ENCODE measurements at regions not wholly inside any gene's neighbourhood (a gene's known extent, or its start where the extent isn't known, plus 50 kb on each side); places are given as distances from the start of the nearest gene placed in this dataset.

DNA sequence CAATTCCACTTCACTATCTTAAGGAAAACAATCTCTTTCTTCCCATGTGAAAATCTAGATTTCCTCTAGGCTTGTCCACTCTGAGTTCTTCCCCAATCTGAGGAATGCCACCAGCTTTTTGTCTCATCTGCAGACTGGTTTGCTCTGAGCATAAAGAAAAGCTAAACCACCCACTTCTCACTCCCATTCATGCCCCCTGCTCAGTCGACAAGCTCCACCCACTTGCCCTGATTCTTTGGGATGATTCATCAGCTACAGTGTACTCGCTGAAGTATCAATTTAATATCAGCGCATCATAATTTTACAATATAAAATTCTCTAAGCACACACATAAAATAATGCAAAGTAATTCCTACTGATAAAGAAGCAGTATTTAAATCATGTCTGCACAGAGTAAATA, 209.1 kb downstream of the GRIN2B start:
- no peaks in the 10 kb centered on the region for H3K4me1 ChIP-seq (ENCODE audit: low read depth, poor library complexity, severe bottlenecking)
- no peaks in the 10 kb centered on the region for H3K27me3 ChIP-seq (ENCODE audit: insufficient read depth, low read depth)
- H3K27ac ChIP-seq = no peak overlapping the region
- no peak overlapping the region for H3K4me3 ChIP-seq (IDR thresholded peaks at IDR 0.05; ENCODE audit: insufficient read depth, low read depth, low read length)
- H3K36me3 ChIP-seq (ENCODE audit: insufficient read depth) = no peaks in the 10 kb centered on the region
- no peak overlapping the region for H3K9ac ChIP-seq
- TF ChIP-seq CTCF (conservative IDR thresholded peaks at IDR 0.05; ENCODE audit: low read depth, low read length) = no peak
- no peaks in the 10 kb centered on the region for H3K79me2 ChIP-seq (ENCODE audit: insufficient read depth, low read depth)
- no peaks in the 10 kb centered on the region for H4K20me1 ChIP-seq (ENCODE audit: insufficient read depth)
- H2AFZ ChIP-seq (ENCODE audit: low read depth) = no peak overlapping the region
- H3K4me2 ChIP-seq = no peak overlapping the region

DNA sequence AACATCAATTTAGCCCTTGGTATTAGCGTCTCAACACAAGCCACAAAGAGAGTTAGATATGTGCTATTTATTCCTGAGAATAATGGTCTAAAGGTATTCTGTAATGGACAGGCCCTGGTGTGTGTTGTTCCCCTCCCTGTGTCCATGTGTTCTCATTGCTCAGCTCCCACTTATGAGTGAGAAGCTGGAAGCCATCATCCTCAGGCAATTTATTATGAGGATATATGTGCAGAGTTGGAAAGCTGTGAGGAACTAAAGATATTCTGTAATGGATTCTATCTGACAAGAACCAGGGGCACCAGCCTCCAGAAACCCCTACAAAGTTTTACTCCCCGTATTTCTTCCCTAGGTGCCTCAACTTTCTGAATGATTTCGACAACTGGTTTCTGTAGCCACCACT, 210.8 kb downstream of the GRIN2B start:
- no peak overlapping the region for H3K4me2 ChIP-seq
- H3K9ac ChIP-seq = no peak overlapping the region
- no peak for TF ChIP-seq CTCF (conservative IDR thresholded peaks at IDR 0.05; ENCODE audit: low read depth, low read length)
- no peak overlapping the region for H3K27ac ChIP-seq
- H3K4me1 ChIP-seq (ENCODE audit: low read depth, poor library complexity, severe bottlenecking) = no peaks in the 10 kb centered on the region
- H3K79me2 ChIP-seq (ENCODE audit: insufficient read depth, low read depth) = no peaks in the 10 kb centered on the region
- H3K27me3 ChIP-seq (ENCODE audit: insufficient read depth, low read depth) = no peaks in the 10 kb centered on the region
- H4K20me1 ChIP-seq (ENCODE audit: insufficient read depth) = no peaks in the 10 kb centered on the region
- H3K4me3 ChIP-seq (IDR thresholded peaks at IDR 0.05; ENCODE audit: insufficient read depth, low read depth, low read length) = no peak overlapping the region
- no peaks in the 10 kb centered on the region for H3K36me3 ChIP-seq (ENCODE audit: insufficient read depth)
- no peak overlapping the region for H2AFZ ChIP-seq (ENCODE audit: low read depth)

GRCh38 chr12:13769966-13770365, 211.4 kb downstream of the GRIN2B start:
- Histone ChIP-seq H3K9ac (no peak overlapping the region), H3K79me2 (ENCODE audit: insufficient read depth, low read depth) (no peaks in the 10 kb centered on the region), H3K4me2 (no peak overlapping the region), H3K36me3 (ENCODE audit: insufficient read depth) (no peaks in the 10 kb centered on the region), H3K4me3 (IDR thresholded peaks at IDR 0.05; ENCODE audit: insufficient read depth, low read depth, low read length) (no peak overlapping the region), H3K27ac (no peak overlapping the region), H3K27me3 (ENCODE audit: insufficient read depth, low read depth) (no peaks in the 10 kb centered on the region), H4K20me1 (ENCODE audit: insufficient read depth) (no peaks in the 10 kb centered on the region), H3K4me1 (ENCODE audit: low read depth, poor library complexity, severe bottlenecking) (no peaks in the 10 kb centered on the region), H2AFZ (ENCODE audit: low read depth) (no peak overlapping the region)
- TF ChIP-seq CTCF (conservative IDR thresholded peaks at IDR 0.05; ENCODE audit: low read depth, low read length) = no peak

DNA sequence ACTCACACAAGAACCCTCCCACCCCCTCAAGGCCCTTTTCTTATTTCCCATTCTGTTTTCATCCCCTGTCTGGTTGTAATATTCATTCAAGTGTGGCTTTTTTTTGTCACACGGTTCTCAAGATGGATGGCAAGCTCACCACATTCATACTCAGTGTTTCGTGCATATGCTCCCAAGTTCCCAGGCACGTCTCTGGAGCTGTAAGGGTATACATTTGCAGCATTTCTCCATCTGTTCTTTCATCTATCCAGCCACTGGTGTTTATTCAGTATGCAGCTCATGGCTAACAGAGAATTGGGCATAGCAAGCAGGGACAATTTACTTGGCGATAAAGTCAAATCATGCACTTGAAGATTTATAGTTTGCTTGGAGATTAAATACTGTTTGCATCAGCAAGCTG, 212.1 kb downstream of the GRIN2B start:
- Histone ChIP-seq H3K36me3 (ENCODE audit: insufficient read depth) (no peaks in the 10 kb centered on the region), H3K79me2 (ENCODE audit: insufficient read depth, low read depth) (no peaks in the 10 kb centered on the region), H3K27me3 (ENCODE audit: insufficient read depth, low read depth) (no peaks in the 10 kb centered on the region), H3K4me2 (no peak overlapping the region), H3K4me3 (IDR thresholded peaks at IDR 0.05; ENCODE audit: insufficient read depth, low read depth, low read length) (no peak overlapping the region), H3K9ac (no peak overlapping the region), H2AFZ (ENCODE audit: low read depth) (no peak overlapping the region), H3K4me1 (ENCODE audit: low read depth, poor library complexity, severe bottlenecking) (no peaks in the 10 kb centered on the region), H3K27ac (no peak overlapping the region), H4K20me1 (ENCODE audit: insufficient read depth) (no peaks in the 10 kb centered on the region)
- no peak for TF ChIP-seq CTCF (conservative IDR thresholded peaks at IDR 0.05; ENCODE audit: low read depth, low read length)

GRCh38 chr12:13764748-13765147, 216.7 kb downstream of the GRIN2B start:
- no peak overlapping the region for H2AFZ ChIP-seq (ENCODE audit: low read depth)
- no peaks in the 10 kb centered on the region for H3K79me2 ChIP-seq (ENCODE audit: insufficient read depth, low read depth)
- H3K36me3 ChIP-seq (ENCODE audit: insufficient read depth) = no peaks in the 10 kb centered on the region
- no peak overlapping the region for H3K4me2 ChIP-seq
- no peaks in the 10 kb centered on the region for H3K27me3 ChIP-seq (ENCODE audit: insufficient read depth, low read depth)
- H3K4me1 ChIP-seq (ENCODE audit: low read depth, poor library complexity, severe bottlenecking) = no peaks in the 10 kb centered on the region
- no peak overlapping the region for H3K4me3 ChIP-seq (IDR thresholded peaks at IDR 0.05; ENCODE audit: insufficient read depth, low read depth, low read length)
- H4K20me1 ChIP-seq (ENCODE audit: insufficient read depth) = no peaks in the 10 kb centered on the region
- TF ChIP-seq CTCF (conservative IDR thresholded peaks at IDR 0.05; ENCODE audit: low read depth, low read length) = no peak
- no peak overlapping the region for H3K27ac ChIP-seq
- no peak overlapping the region for H3K9ac ChIP-seq
